ENCODE measurements at regions not wholly inside any gene's neighbourhood (a gene's known extent, or its start where the extent isn't known, plus 50 kb on each side); places are given as distances from the start of the nearest gene placed in this dataset.

GRCh38 chr7:142529591-142529990 lies 219.7 kb upstream of the PRSS1 start:
- TF ChIP-seq, protein P1, sequence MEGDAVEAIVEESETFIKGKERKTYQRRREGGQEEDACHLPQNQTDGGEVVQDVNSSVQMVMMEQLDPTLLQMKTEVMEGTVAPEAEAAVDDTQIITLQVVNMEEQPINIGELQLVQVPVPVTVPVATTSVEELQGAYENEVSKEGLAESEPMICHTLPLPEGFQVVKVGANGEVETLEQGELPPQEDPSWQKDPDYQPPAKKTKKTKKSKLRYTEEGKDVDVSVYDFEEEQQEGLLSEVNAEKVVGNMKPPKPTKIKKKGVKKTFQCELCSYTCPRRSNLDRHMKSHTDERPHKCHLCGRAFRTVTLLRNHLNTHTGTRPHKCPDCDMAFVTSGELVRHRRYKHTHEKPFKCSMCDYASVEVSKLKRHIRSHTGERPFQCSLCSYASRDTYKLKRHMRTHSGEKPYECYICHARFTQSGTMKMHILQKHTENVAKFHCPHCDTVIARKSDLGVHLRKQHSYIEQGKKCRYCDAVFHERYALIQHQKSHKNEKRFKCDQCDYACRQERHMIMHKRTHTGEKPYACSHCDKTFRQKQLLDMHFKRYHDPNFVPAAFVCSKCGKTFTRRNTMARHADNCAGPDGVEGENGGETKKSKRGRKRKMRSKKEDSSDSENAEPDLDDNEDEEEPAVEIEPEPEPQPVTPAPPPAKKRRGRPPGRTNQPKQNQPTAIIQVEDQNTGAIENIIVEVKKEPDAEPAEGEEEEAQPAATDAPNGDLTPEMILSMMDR (IDR thresholded peaks at IDR 0.05): no peak
- no peak for TF ChIP-seq POLR2A (IDR thresholded peaks at IDR 0.05)
